A549 (cell line): ENCODE measurements at regions not wholly inside any gene's neighbourhood (a gene's known extent, or its start where the extent isn't known, plus 50 kb on each side); places are given as distances from the start of the nearest gene placed in this dataset.
"Not testable (repeated sequence)": the region's sequence is repeated elsewhere in the genome, so short reads cannot be mapped to it uniquely, and the experiment has no call there.

ENCODE experiments used
- ATAC-seq, 2 experiments: fragments of 200-7000 bp in 1 of 2; fragments of >200 bp in 1 of 2; cut with Nextera tagmentation in 1 of 2; cut with Tn5 transposase in 1 of 2; 3 replicates each; pipeline versions ENCODE4 v1.8.0 to v1.9.1; 2018 to 2020; ENCODE audit warnings: mild to moderate bottlenecking in 1 of 2, moderate library complexity in 1 of 2
- CTCF ChIA-PET: fragments of 300-600 bp; sonication (Branson Sonifier 250); formaldehyde crosslinking; extraction: SDS; loops from one replicate; lab custom pipeline; 2021; ENCODE audit warnings: antibody characterized with exemption, inconsistent platforms; lab: Yijun Ruan, JAX
- POLR2A ChIA-PET: fragments of 350-600 bp; formaldehyde crosslinking; extraction: SDS; loops from one replicate; lab custom pipeline; 2021; ENCODE audit warnings: antibody characterized with exemption, inconsistent platforms; lab: Yijun Ruan, JAX
- DNase-seq, 2 experiments: peaks; one replicate each; pipeline versions ENCODE4 v3.0.0 to v3.0.0-alpha.2; 2011 to 2016; ENCODE audit warnings: low read depth in 1 of 2, low spot score in 1 of 2
- FAIRE-seq: peaks from 2 replicates; lab custom pipeline; 2011; peaks lifted over from hg19 to GRCh38; lab: Jason Lieb, UNC
- H3K27ac ChIP-seq, 2 experiments: fragments of >200 bp; sonication (Bioruptor Twin); formaldehyde crosslinking; 3 replicates each; pipeline ENCODE4 v1.5.1; 2016 to 2017
- H3K4me1 ChIP-seq: fragments of >200 bp; sonication (Bioruptor Twin); formaldehyde crosslinking; 3 replicates; pipeline ENCODE4 v1.6.1; 2016
- H3K4me2 ChIP-seq: fragments of >200 bp; sonication (Bioruptor Twin); formaldehyde crosslinking; 3 replicates; pipeline ENCODE4 v1.6.1; 2016
- H3K4me3 ChIP-seq: fragments of >200 bp; sonication (Bioruptor Twin); formaldehyde crosslinking; 3 replicates; pipeline ENCODE4 v1.5.1; 2016
- H3K9me3 ChIP-seq: fragments of >200 bp; sonication (Bioruptor Twin); formaldehyde crosslinking; 3 replicates; pipeline ENCODE4 v1.6.1; 2016
- REST ChIP-seq: fragments of 200-600 bp; sonication (generic); IDR thresholded peaks from 2 replicates; pipeline ENCODE4 v1.6.1; 2016; ENCODE audit warnings: antibody characterized with exemption, mild to moderate bottlenecking, moderate library complexity
- WGBS: methylation state at CpG from one replicate; pipeline ENCODE4 v1.1.6; 2017; ENCODE audit errors: missing lambda C conversion rate; 5-methylcytosine and 5-hydroxymethylcytosine counted together
- small RNA-seq, 6 experiments: library from RNA; depleted of rRNA; stranded (forward); fragments of <200 nt; gene quantifications; one replicate each; pipeline ENCODE3, GENCODE V24; 2012

GRCh38 chr7:45807832-45808231 lies 65.0 kb downstream of the CCDC201 start:
- H3K4me2 ChIP-seq, CTCF ChIA-PET, ATAC-seq, H3K4me3 ChIP-seq, H3K9me3 ChIP-seq, POLR2A ChIA-PET, H3K4me1 ChIP-seq, H3K27ac ChIP-seq, FAIRE-seq, DNase-seq: not testable (repeated sequence)
- WGBS: no CpG with 5 or more reads among the region's 2 CpGs

GRCh38 chr7:45802214-45802613 lies 70.7 kb downstream of the CCDC201 start:
- FAIRE-seq, H3K4me2 ChIP-seq, CTCF ChIA-PET: not testable (repeated sequence)
- peak; percentile 56; the same call in 1 of the 2 replicates for TF ChIP-seq REST
- TF ChIP-seq, all 56 proteins: peak for 1; not testable (repeated sequence) for 55
- H3K27ac ChIP-seq, ATAC-seq, H3K9me3 ChIP-seq, DNase-seq, H3K4me1 ChIP-seq, POLR2A ChIA-PET, H3K4me3 ChIP-seq: not testable (repeated sequence)
- 91% methylated on average over 3 of the region's 3 CpGs for WGBS

GRCh38 chr7:45797264-45797663 lies 75.6 kb downstream of the CCDC201 start:
- H3K27ac ChIP-seq, CTCF ChIA-PET, H3K4me2 ChIP-seq, H3K9me3 ChIP-seq, ATAC-seq, H3K4me3 ChIP-seq, H3K4me1 ChIP-seq, POLR2A ChIA-PET, FAIRE-seq, DNase-seq: not testable (repeated sequence)
- 68% methylated on average over 2 of the region's 4 CpGs for WGBS

- H3K4me1 ChIP-seq, CTCF ChIA-PET, POLR2A ChIA-PET, H3K9me3 ChIP-seq, DNase-seq, H3K4me3 ChIP-seq, H3K4me2 ChIP-seq, ATAC-seq, FAIRE-seq, H3K27ac ChIP-seq: not testable (repeated sequence)
- 69% methylated on average over 1 of the region's 1 CpG for WGBS
Measured at GRCh38 chr7:45789641-45790040, 83.2 kb downstream of the CCDC201 start.

- H3K9me3 ChIP-seq, ATAC-seq, H3K4me2 ChIP-seq, POLR2A ChIA-PET, H3K4me3 ChIP-seq, H3K4me1 ChIP-seq, DNase-seq, H3K27ac ChIP-seq, FAIRE-seq, CTCF ChIA-PET: not testable (repeated sequence)
- WGBS: 53% methylated on average over 1 of the region's 1 CpG
Measured at GRCh38 chr7:45785724-45786123, 87.2 kb downstream of the CCDC201 start.

GRCh38 chr7:45784775-45785174 lies 88.1 kb downstream of the CCDC201 start:
- H3K9me3 ChIP-seq, H3K4me1 ChIP-seq, ATAC-seq, POLR2A ChIA-PET, DNase-seq, H3K4me3 ChIP-seq, H3K27ac ChIP-seq, H3K4me2 ChIP-seq, CTCF ChIA-PET, FAIRE-seq: not testable (repeated sequence)

Small RNA genes lying in the stretch of these regions (small RNA-seq; reads per million reads assigned to genes)
- 0 reads per million in 6 experiments for gene RNU6-241P
